PC-9 (cell line): ENCODE measurements at regions not wholly inside any gene's neighbourhood (a gene's known extent, or its start where the extent isn't known, plus 50 kb on each side); places are given as distances from the start of the nearest gene placed in this dataset.

ENCODE experiments used
- BruUV-seq: library from RNA; stranded (reverse); fragments of 400-500 nt; replicated peaks from 2 replicates; lab custom pipeline; 2021; lab: Mats Ljungman, UMichigan
- CTCF ChIA-PET: fragments of 300-600 bp; sonication (Branson Sonifier 250); formaldehyde crosslinking; loops from one replicate; lab custom pipeline; 2022; ENCODE audit warnings: antibody characterized with exemption; lab: Charles Lee
- POLR2A ChIA-PET: fragments of 300-600 bp; sonication (Branson Sonifier 250); formaldehyde crosslinking; loops from one replicate; lab custom pipeline; 2022; ENCODE audit warnings: antibody characterized with exemption; ENCODE audit not compliant: unreplicated experiment; lab: Charles Lee
- DNase-seq, 2 experiments: peaks; one replicate each; pipeline versions ENCODE4 v3.0.0 to v3.0.0-alpha.2; 2015 to 2022; ENCODE audit warnings: mixed read lengths in 1 of 2
- H2AFZ ChIP-seq: fragments of 200-600 bp; sonication (generic); 2 replicates; pipeline ENCODE4 v1.8.1; 2017; ENCODE audit warnings: antibody characterized with exemption
- H3F3A ChIP-seq: fragments of 200-600 bp; sonication (generic); 2 replicates; pipeline ENCODE4 v1.8.1; 2017; ENCODE audit warnings: antibody characterized with exemption, mild to moderate bottlenecking, low read depth; ENCODE audit not compliant: insufficient read depth
- H3K27ac ChIP-seq: fragments of 200-600 bp; sonication (generic); 2 replicates; pipeline ENCODE4 v1.6.1; 2016; ENCODE audit warnings: mixed run types
- H3K27me3 ChIP-seq: fragments of 200-600 bp; sonication (generic); 2 replicates; pipeline ENCODE4 v1.6.1; 2016; ENCODE audit warnings: low read depth, mixed run types; ENCODE audit not compliant: insufficient read depth
- H3K36me3 ChIP-seq: fragments of 200-600 bp; sonication (generic); 2 replicates; pipeline ENCODE4 v1.6.1; 2016; ENCODE audit warnings: low read depth, mixed run types
- H3K4me1 ChIP-seq: fragments of 200-600 bp; sonication (generic); replicated peaks from 2 replicates; pipeline ENCODE4 v1.6.1; 2016; ENCODE audit warnings: mixed run types; ENCODE audit not compliant: insufficient read depth
- H3K4me2 ChIP-seq: fragments of 200-600 bp; sonication (generic); 2 replicates; pipeline ENCODE4 v1.6.1; 2017; ENCODE audit warnings: mixed run types
- H3K4me3 ChIP-seq: fragments of 200-600 bp; sonication (generic); 2 replicates; pipeline ENCODE4 v1.6.1; 2016; ENCODE audit warnings: mixed run types
- H3K79me2 ChIP-seq: fragments of 200-600 bp; sonication (generic); 2 replicates; pipeline ENCODE4 v1.6.1; 2017; ENCODE audit warnings: low read depth, mixed run types
- H3K9me2 ChIP-seq: fragments of 200-600 bp; sonication (generic); 2 replicates; pipeline ENCODE4 v1.8.1; 2017; ENCODE audit warnings: mild to moderate bottlenecking; ENCODE audit not compliant: insufficient read depth
- H3K9me3 ChIP-seq: fragments of 200-600 bp; sonication (generic); 2 replicates; pipeline ENCODE4 v1.8.1; 2016; ENCODE audit warnings: low read depth; ENCODE audit not compliant: insufficient read depth
- H4K20me1 ChIP-seq: fragments of 200-600 bp; sonication (generic); 2 replicates; pipeline ENCODE4 v1.8.1; 2017; ENCODE audit not compliant: insufficient read depth
- CTCF ChIP-seq: fragments of 200-600 bp; sonication (generic); conservative IDR thresholded peaks from 2 replicates; pipeline ENCODE4 v1.6.1; 2017; ENCODE audit warnings: mixed run types, antibody characterized with exemption, mild to moderate bottlenecking, moderate library complexity
- EZH2 ChIP-seq: fragments of 200-600 bp; sonication (generic); IDR thresholded peaks from 2 replicates; pipeline ENCODE4 v1.8.0; 2017; ENCODE audit warnings: antibody characterized with exemption, low read depth
- intact Hi-C: fragments of 100-400 bp; cut with micrococcal nuclease; formaldehyde crosslinking; loops from one replicate; pipeline ENCODE4 v1.10.0; 2022; ENCODE audit not compliant: unreplicated experiment

- H2AFZ ChIP-seq, result no peak overlapping the region
- intact Hi-C loops, result loop anchor here (5.0 kb wide), 1 partner anchor 85 kb away; no protein-coding TSS in a partner anchor
- H3K27ac ChIP-seq, result no peak overlapping the region
- ChIA-PET CTCF (interaction anchor here (1.1 kb wide), 1 partner anchor 10 kb away, joined by 5 read pairs; no protein-coding TSS in a partner anchor), POLR2A (interaction anchor here (0.6 to 0.7 kb wide), 2 partner anchors 24 to 696 kb away, joined by 3 read pairs; no protein-coding TSS in a partner anchor)
- no peaks in the 10 kb centered on the region for H3K79me2 ChIP-seq
- 0 out of 2 replicates have a peak, but pooled peaks cover 3% of the 10 kb centered on the region for H3K36me3 ChIP-seq
- peaks cover 7% of the 10 kb centered on the region; the same call in 1 of the 2 replicates for H3K9me3 ChIP-seq
- no peaks in the 10 kb centered on the region for H4K20me1 ChIP-seq
- TF ChIP-seq CTCF (no peak), EZH2 (no peak)
- no TSS peak for BruUV-seq
- H3K4me2 ChIP-seq, result no peak overlapping the region; the same call in 1 of the 2 replicates
- H3K9me2 ChIP-seq, result no peaks in the 10 kb centered on the region
- H3K27me3 ChIP-seq, result no peaks in the 10 kb centered on the region
- H3F3A ChIP-seq, result peaks cover 23% of the 10 kb centered on the region
- H3K4me1 ChIP-seq, result peaks cover 45% of the 10 kb centered on the region
- peak in 1 of 2 experiments; percentile 53 for DNase-seq
- no peak overlapping the region for H3K4me3 ChIP-seq
Observed at GRCh38 chr18:8947566-8947965, 154.9 kb upstream of the NDUFV2 start.

- POLR2A ChIA-PET, result interaction anchor here (0.6 to 1.6 kb wide), 3 partner anchors 24 to 695 kb away, joined by 3 to 8 read pairs (median 3); no protein-coding TSS in a partner anchor
- no peak overlapping the region for H3K4me3 ChIP-seq
Observed at GRCh38 chr18:8948011-8948410, 154.5 kb upstream of the NDUFV2 start.

More at GRCh38 chr18:8948011-8948410, 154.5 kb upstream of the NDUFV2 start:
- no peak for DNase-seq
- CTCF ChIA-PET, result interaction anchor here (0.8 to 1.1 kb wide), 2 partner anchors 10 to 35 kb away, joined by 3 to 5 read pairs; no protein-coding TSS in a partner anchor
- Histone ChIP-seq H3K79me2 (no peaks in the 10 kb centered on the region), H3K9me2 (no peaks in the 10 kb centered on the region), H3K27me3 (no peaks in the 10 kb centered on the region), H3K27ac (0 out of 2 replicates have a peak overlapping the region, but pooled peaks have one; percentile 20), H3K4me1 (peaks cover 47% of the 10 kb centered on the region), H3K36me3 (0 out of 2 replicates have a peak, but pooled peaks cover 3% of the 10 kb centered on the region), H3K9me3 (peaks cover 7% of the 10 kb centered on the region; the same call in 1 of the 2 replicates), H3K4me2 (peak overlapping the region; percentile 64), H3F3A (peaks cover 24% of the 10 kb centered on the region), H2AFZ (no peak overlapping the region), H4K20me1 (no peaks in the 10 kb centered on the region)
- intact Hi-C loops, result loop anchor here (1.0 to 5.0 kb wide), 4 partner anchors 11 to 147 kb away; no protein-coding TSS in a partner anchor
- no TSS peak for BruUV-seq
- TF ChIP-seq CTCF (no peak), EZH2 (no peak)
